ENCODE measurements at regions not wholly inside any gene's neighbourhood (a gene's known extent, or its start where the extent isn't known, plus 50 kb on each side); places are given as distances from the start of the nearest gene placed in this dataset.
"Not testable (repeated sequence)": the region's sequence is repeated elsewhere in the genome, so short reads cannot be mapped to it uniquely, and the experiment has no call there.

DNA sequence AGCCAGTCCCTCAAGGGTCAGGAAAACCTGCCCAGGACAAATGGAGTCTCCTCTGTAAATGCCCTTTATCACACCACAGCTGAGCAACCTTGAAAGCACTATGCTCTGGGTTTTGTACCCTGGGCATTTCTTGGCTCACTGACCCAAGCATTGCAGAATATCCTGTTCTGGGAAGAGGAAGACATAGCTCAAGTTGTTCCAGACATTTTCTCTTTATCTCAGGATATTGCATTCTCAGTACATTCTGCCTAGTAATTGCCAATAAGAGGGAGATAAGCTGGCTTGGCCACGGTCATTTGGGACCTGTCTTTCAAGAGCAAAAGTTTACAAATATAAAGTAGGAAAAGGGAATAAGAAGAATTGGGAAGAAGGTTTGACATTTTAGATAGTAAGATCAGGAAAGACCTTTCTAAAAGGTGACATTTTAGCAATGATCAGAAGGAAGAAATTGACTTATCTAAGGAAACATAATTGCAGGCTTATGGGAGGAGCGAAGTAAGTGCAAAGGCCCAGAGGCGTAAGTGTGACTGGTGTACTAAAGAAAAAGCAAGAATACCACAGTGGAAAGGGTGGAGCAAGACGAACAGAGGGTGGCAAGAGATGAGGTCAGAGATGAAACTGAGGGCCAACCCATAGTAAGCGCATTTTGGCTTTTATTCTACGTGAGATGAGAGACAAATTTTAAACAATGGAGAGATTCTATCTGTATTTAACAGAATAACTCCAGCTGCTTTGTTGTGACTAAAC is 394.0 kb upstream of the CXADR start:
- H3K4me3 ChIP-seq (ENCODE audit: control insufficient read depth, low read depth, low read length): no peak overlapping the region
- TF ChIP-seq, protein P1, sequence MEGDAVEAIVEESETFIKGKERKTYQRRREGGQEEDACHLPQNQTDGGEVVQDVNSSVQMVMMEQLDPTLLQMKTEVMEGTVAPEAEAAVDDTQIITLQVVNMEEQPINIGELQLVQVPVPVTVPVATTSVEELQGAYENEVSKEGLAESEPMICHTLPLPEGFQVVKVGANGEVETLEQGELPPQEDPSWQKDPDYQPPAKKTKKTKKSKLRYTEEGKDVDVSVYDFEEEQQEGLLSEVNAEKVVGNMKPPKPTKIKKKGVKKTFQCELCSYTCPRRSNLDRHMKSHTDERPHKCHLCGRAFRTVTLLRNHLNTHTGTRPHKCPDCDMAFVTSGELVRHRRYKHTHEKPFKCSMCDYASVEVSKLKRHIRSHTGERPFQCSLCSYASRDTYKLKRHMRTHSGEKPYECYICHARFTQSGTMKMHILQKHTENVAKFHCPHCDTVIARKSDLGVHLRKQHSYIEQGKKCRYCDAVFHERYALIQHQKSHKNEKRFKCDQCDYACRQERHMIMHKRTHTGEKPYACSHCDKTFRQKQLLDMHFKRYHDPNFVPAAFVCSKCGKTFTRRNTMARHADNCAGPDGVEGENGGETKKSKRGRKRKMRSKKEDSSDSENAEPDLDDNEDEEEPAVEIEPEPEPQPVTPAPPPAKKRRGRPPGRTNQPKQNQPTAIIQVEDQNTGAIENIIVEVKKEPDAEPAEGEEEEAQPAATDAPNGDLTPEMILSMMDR (conservative IDR thresholded peaks at IDR 0.05; ENCODE audit: control insufficient read depth, insufficient read depth, low read depth, low read length): no peak
- no peak for DNase-seq (ENCODE audit: low read depth)

DNA sequence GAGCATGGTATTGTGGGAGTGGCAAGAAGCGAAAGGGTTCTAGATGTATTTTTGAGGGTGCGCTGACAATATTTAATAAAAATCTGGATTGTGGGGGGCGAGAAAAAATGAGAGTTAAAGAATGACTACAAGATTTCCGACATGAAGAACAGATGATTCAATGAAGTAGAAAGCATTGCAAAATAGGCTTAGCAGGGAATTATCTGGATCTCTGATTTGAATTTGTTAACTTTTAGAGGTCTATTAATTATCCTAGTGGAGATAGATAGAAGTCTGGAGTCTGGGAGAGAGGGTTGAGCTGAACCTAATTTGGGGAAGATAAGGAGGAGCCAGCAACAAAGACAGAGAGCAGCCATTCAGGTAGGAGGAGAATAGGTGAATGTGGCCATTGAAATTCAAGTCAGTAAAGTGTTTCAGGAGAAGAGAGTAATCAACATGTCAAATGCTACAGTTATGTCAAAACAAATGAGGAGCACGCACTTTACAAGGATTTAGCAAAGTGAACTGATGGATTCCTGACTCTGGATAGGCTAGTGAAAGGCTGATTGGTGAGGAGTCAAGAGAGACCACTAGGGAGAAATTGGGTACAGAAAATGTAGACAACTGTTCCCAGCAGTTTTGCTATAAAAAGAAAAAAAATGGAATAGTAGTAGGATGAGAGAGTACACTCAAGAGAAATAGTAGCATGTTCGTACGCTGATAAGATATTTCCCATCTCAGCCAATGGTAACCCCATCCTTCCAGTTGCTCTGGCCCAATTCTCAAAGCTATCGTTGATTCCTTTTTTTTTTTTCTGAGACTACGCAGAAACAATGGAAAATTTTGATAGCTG is 393.2 kb upstream of the CXADR start:
- TF ChIP-seq, protein P1 (conservative IDR thresholded peaks at IDR 0.05; ENCODE audit: control insufficient read depth, insufficient read depth, low read depth, low read length): no peak
- H3K4me3 ChIP-seq (ENCODE audit: control insufficient read depth, low read depth, low read length): no peak overlapping the region
- DNase-seq (ENCODE audit: low read depth): no peak

DNA sequence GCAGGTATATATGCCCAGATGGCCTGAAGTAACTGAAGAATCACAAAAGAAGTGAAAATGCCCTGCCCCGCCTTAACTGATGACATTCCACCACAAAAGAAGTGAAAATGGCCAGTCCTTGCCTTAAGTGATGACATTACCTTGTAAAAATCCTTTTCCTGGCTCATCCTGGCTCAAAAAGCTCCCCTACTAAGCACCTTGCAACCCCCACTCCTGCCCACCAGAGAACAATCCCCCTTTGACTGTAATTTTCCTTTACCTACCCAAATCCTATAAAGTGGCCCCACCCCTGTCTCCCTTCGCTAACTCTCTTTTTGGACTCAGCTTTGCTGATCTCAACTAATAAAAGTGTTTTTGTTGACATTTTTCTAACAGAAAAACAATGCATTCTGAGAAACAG is 385.4 kb upstream of the CXADR start:
- not testable (repeated sequence) for DNase-seq (ENCODE audit: low read depth); H3K4me3 ChIP-seq (ENCODE audit: control insufficient read depth, low read depth, low read length)

DNA sequence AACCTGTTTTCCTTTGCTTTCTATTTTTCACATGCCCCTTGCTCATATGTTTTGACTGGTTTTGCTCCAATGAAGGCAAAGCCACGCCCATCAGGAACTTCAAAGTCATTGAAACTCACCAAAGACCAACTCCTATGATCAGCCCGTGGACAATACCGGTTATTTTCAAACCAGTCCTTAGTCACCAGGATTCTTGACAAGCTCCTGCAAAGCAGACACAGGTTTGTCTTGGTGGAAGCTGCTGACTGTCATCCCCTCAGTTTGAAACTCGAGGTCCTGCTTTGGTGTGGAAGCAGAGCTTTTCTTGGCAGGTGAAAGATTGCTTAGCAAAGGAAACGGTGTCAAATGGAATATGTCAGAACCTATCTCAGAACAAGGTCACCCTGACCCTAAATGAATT is 384.7 kb upstream of the CXADR start:
- H3K4me3 ChIP-seq (ENCODE audit: control insufficient read depth, low read depth, low read length): no peak overlapping the region
- no peak for DNase-seq (ENCODE audit: low read depth)
- TF ChIP-seq, protein P1 (conservative IDR thresholded peaks at IDR 0.05; ENCODE audit: control insufficient read depth, insufficient read depth, low read depth, low read length): no peak

DNA sequence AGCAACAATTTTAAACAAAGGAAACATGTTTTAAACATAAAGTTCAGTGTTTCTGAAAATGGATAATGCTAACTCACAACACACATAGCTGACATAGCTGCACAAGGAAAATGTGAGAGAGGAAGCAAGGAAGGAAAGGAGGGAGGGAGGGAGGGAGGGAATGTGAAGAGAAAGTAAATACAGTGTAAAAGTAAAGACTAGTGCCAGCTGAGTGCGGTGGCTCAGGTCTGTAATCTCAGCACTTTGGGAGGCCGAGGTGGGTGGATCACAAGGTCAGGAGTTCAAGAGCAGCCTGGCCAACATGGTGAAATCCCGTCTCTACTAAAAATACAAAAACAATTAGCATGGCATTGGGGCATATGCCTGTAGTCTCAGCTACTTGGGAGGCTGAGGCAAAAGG is 373.7 kb upstream of the CXADR start:
- peak overlapping the region; percentile 44 for H3K4me3 ChIP-seq (ENCODE audit: control insufficient read depth, low read depth, low read length)
- DNase-seq (ENCODE audit: low read depth): peak; percentile 11

DNA sequence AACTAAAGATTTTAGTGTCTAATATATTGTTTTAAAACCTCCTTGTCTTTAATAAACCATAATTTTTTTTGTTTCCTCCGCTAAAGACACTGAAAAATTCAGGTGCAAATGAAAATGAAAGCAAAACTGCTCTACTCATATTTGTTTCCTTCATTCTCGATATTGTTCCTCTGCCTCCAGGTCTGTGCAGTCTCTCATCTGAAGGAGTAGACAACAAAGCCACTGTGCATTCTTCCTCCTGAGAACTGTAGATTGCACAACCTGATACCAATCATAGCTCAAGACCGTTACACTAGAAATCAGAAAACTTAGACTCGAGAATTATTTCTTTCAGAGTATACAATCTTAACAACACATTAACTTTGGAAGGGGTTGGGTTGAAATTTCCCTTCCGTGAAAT is 373.1 kb upstream of the CXADR start:
- peak overlapping the region; percentile 44 for H3K4me3 ChIP-seq (ENCODE audit: control insufficient read depth, low read depth, low read length)
- TF ChIP-seq, protein P1 (conservative IDR thresholded peaks at IDR 0.05; ENCODE audit: control insufficient read depth, insufficient read depth, low read depth, low read length): no peak
- DNase-seq (ENCODE audit: low read depth): peak; percentile 43

DNA sequence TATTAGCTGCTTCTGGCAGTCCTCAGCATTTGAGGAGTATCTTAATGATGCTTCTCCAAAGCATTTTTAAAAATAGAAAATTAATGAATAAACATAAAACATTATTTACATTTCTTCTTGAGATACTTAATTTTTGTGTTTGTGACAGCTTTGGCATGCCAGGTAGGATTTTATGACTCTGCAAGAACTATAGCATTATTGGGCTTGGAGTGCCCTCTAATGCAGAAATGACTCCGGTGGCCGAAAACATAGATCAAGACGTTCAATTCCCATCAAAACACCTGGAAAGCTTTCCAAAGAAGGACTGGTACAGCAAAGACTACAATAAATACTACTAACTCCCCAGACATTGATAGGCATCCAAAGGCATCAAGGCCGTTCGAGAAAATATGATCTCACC is 366.4 kb upstream of the CXADR start:
- TF ChIP-seq, protein P1 (conservative IDR thresholded peaks at IDR 0.05; ENCODE audit: control insufficient read depth, insufficient read depth, low read depth, low read length): no peak
- no peak for DNase-seq (ENCODE audit: low read depth)
- no peak overlapping the region for H3K4me3 ChIP-seq (ENCODE audit: control insufficient read depth, low read depth, low read length)

All from fibroblast of mammary gland (primary cell).